RWPE2 (cell line): ENCODE measurements at regions not wholly inside any gene's neighbourhood (a gene's known extent, or its start where the extent isn't known, plus 50 kb on each side); places are given as distances from the start of the nearest gene placed in this dataset.

ENCODE experiments used
- ATAC-seq: fragments of 200-7000 bp; cut with Tn5 transposase; 3 replicates; pipeline ENCODE4 v1.9.1; 2021; ENCODE audit warnings: low read depth
- DNase-seq: peaks from one replicate; pipeline ENCODE4 v3.0.0-alpha.2; 2020; ENCODE audit warnings: low spot score
- H3K27ac ChIP-seq: fragments of 450-650 bp; 2 replicates; pipeline ENCODE4 v1.5.1; 2017; ENCODE audit warnings: mild to moderate bottlenecking; ENCODE audit not compliant: poor library complexity, severe bottlenecking
- H3K27me3 ChIP-seq: fragments of 250-450 bp; sonication (Bioruptor Pico); 2 replicates; pipeline ENCODE4 v1.5.1; 2021; ENCODE audit warnings: mild to moderate bottlenecking, moderate library complexity; ENCODE audit not compliant: insufficient read depth, poor library complexity, severe bottlenecking
- H3K36me3 ChIP-seq: fragments of 250-450 bp; sonication (Bioruptor Pico); 2 replicates; pipeline ENCODE4 v1.5.1; 2020; ENCODE audit warnings: low read depth, mild to moderate bottlenecking, moderate library complexity
- H3K4me1 ChIP-seq: fragments of 250-450 bp; sonication (Bioruptor Pico); 2 replicates; pipeline ENCODE4 v1.5.1; 2021; ENCODE audit warnings: mild to moderate bottlenecking, moderate library complexity; ENCODE audit not compliant: insufficient read depth, poor library complexity, severe bottlenecking
- H3K4me3 ChIP-seq: fragments of 250-450 bp; sonication (Bioruptor Pico); 2 replicates; pipeline ENCODE4 v1.5.1; 2021; ENCODE audit warnings: mild to moderate bottlenecking, moderate library complexity; ENCODE audit not compliant: severe bottlenecking
- H3K9me3 ChIP-seq: fragments of 250-450 bp; sonication (Bioruptor Pico); 2 replicates; pipeline ENCODE4 v1.5.1; 2021; ENCODE audit warnings: mild to moderate bottlenecking, moderate library complexity; ENCODE audit not compliant: severe bottlenecking
- TF ChIP-seq, protein P1 (sequence below): fragments of 450-650 bp; IDR thresholded peaks from one replicate; pipeline ENCODE4 v1.5.1; 2017; ENCODE audit warnings: mild to moderate bottlenecking, moderate library complexity; ENCODE audit not compliant: poor library complexity, severe bottlenecking

DNA sequence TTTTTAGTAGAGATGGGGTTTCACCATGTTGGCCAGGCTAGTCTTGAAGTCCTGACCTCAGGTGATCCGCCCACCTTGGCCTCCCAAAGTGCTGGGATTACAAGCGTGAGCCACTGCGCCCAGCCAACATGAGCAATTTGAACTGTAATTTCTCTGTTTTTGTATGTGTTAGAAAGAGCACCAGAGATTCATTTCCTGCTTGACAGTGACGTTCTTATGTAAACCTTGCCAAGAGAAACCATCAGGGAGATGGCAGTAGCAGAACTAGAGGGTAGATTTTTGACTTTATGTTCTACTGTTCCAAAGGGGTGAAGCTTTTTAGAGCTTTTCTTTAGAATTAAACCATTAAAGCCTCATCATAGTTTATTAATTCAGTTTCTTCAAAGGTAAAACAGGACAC, 148.1 kb upstream of the UMPS start:
- no peaks in the 10 kb centered on the region for H3K9me3 ChIP-seq
- DNase-seq (no peak), ATAC-seq (no peak)
- H3K4me1 ChIP-seq = no peaks in the 10 kb centered on the region
- H3K27ac ChIP-seq = no peak overlapping the region
- peaks cover 37% of the 10 kb centered on the region for H3K27me3 ChIP-seq
- no peaks in the 10 kb centered on the region for H3K36me3 ChIP-seq
- no peak overlapping the region for H3K4me3 ChIP-seq
- TF ChIP-seq, protein P1, sequence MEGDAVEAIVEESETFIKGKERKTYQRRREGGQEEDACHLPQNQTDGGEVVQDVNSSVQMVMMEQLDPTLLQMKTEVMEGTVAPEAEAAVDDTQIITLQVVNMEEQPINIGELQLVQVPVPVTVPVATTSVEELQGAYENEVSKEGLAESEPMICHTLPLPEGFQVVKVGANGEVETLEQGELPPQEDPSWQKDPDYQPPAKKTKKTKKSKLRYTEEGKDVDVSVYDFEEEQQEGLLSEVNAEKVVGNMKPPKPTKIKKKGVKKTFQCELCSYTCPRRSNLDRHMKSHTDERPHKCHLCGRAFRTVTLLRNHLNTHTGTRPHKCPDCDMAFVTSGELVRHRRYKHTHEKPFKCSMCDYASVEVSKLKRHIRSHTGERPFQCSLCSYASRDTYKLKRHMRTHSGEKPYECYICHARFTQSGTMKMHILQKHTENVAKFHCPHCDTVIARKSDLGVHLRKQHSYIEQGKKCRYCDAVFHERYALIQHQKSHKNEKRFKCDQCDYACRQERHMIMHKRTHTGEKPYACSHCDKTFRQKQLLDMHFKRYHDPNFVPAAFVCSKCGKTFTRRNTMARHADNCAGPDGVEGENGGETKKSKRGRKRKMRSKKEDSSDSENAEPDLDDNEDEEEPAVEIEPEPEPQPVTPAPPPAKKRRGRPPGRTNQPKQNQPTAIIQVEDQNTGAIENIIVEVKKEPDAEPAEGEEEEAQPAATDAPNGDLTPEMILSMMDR = no peak

- no peak for ATAC-seq
- Histone ChIP-seq H3K4me3 (no peak overlapping the region), H3K4me1 (no peaks in the 10 kb centered on the region), H3K27ac (no peak overlapping the region), H3K27me3 (peaks cover 39% of the 10 kb centered on the region), H3K9me3 (no peaks in the 10 kb centered on the region), H3K36me3 (no peaks in the 10 kb centered on the region)
- TF ChIP-seq, protein P1 = no peak
- DNase-seq = no peak
These were observed 147.4 kb upstream of the UMPS start for GRCh38 chr3:124582621-124583395.

- no peak for ATAC-seq
- TF ChIP-seq, protein P1 = no peak
- no peaks in the 10 kb centered on the region for H3K9me3 ChIP-seq
- no peak overlapping the region for H3K4me3 ChIP-seq
- no peak for DNase-seq
- H3K4me1 ChIP-seq = no peaks in the 10 kb centered on the region
- no peak overlapping the region for H3K27ac ChIP-seq
- H3K27me3 ChIP-seq = peaks cover 39% of the 10 kb centered on the region
- H3K36me3 ChIP-seq = no peaks in the 10 kb centered on the region
These were observed 146.1 kb upstream of the UMPS start for GRCh38 chr3:124584245-124584551.

DNA sequence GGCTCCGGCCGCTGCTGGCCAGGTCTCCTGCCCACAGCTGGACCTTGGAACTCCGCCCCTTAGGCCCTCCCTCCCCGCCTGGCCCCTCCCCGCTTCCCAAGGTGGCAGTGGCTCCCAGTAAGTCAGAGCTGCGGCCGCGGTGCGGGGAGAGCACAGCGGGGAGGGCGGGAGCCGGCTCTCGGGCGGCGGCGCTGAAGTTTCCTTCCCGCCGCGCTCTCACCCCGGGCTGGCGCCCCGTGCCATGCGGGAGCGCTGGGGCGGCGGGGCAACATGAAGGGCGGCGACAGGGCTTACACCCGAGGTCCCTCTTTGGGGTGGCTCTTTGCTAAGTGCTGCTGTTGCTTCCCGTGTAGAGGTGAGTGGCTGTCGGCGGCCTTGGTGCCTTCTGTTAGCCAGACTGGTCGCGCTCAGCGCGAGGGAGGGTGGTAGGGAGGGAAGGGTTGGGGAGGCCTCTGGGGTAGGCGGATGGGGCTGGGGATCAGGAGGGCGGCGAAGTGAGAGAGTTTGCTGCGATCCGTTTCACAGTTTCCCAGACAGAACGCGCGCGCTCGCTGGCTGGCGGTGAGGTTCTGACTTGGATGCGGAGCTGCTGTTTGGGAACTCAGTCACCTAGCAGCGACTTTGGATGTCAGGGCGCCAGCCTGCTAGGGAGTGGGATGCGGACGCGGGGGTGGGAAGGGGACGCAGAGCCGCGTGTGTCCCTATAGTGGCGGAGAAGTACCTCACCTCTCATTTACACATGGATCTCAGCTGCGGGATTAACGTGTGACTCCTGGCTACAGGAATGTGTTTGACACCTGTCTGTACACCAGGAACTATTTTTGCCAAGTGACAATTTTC, 145.5 kb upstream of the UMPS start:
- peaks cover 39% of the 10 kb centered on the region for H3K27me3 ChIP-seq
- H3K36me3 ChIP-seq = no peaks in the 10 kb centered on the region
- ATAC-seq (peak; percentile 95), DNase-seq (no peak)
- TF ChIP-seq, protein P1 = no peak
- no peaks in the 10 kb centered on the region for H3K4me1 ChIP-seq
- H3K9me3 ChIP-seq = no peaks in the 10 kb centered on the region
- H3K27ac ChIP-seq = no peak overlapping the region
- peak overlapping the region; percentile 23 for H3K4me3 ChIP-seq
